HEK293 (cell line): ENCODE measurements at regions not wholly inside any gene's neighbourhood (a gene's known extent, or its start where the extent isn't known, plus 50 kb on each side); places are given as distances from the start of the nearest gene placed in this dataset.

Experiments
- ATF2 ChIP-seq: fragments of 450-650 bp; formaldehyde crosslinking; IDR thresholded peaks from 2 replicates; pipeline ENCODE4 v1.5.1; 2016; ENCODE audit warnings: missing biosample characterization, missing genetic modification characterization, low read depth
- CTCF ChIP-seq: fragments of 450-650 bp; formaldehyde crosslinking; IDR thresholded peaks from 2 replicates; pipeline ENCODE4 v1.5.1; 2016; ENCODE audit warnings: missing biosample characterization, missing genetic modification characterization
- SCRT2 ChIP-seq: fragments of 450-650 bp; formaldehyde crosslinking; IDR thresholded peaks from 2 replicates; pipeline ENCODE4 v1.5.1; 2016; ENCODE audit warnings: missing biosample characterization, missing genetic modification characterization
- YY1 ChIP-seq: fragments of 450-650 bp; formaldehyde crosslinking; IDR thresholded peaks from 2 replicates; pipeline ENCODE4 v1.5.1; 2018; ENCODE audit warnings: missing biosample characterization, missing genetic modification characterization
- ZBTB10 ChIP-seq: fragments of 450-650 bp; formaldehyde crosslinking; IDR thresholded peaks from 2 replicates; pipeline ENCODE4 v1.5.1; 2016; ENCODE audit warnings: missing biosample characterization, missing genetic modification characterization
- ZBTB11 ChIP-seq: fragments of 450-650 bp; formaldehyde crosslinking; conservative IDR thresholded peaks from 2 replicates; pipeline ENCODE4 v1.5.1; 2016; ENCODE audit warnings: low read depth, missing biosample characterization, missing genetic modification characterization
- ZNF121 ChIP-seq: fragments of 450-650 bp; formaldehyde crosslinking; IDR thresholded peaks from 2 replicates; pipeline ENCODE4 v1.5.1; 2016; ENCODE audit warnings: missing biosample characterization, missing genetic modification characterization
- ZNF138 ChIP-seq: fragments of 450-650 bp; formaldehyde crosslinking; IDR thresholded peaks from 2 replicates; pipeline ENCODE4 v1.5.1; 2016; ENCODE audit warnings: missing biosample characterization, missing genetic modification characterization, borderline replicate concordance
- ZNF174 ChIP-seq: fragments of 450-650 bp; formaldehyde crosslinking; IDR thresholded peaks from 2 replicates; pipeline ENCODE4 v1.5.0; 2017; ENCODE audit warnings: missing biosample characterization, mild to moderate bottlenecking, missing genetic modification characterization
- ZNF184 ChIP-seq: fragments of 450-650 bp; IDR thresholded peaks from 2 replicates; pipeline ENCODE4 v1.5.1; 2018; ENCODE audit warnings: missing biosample characterization, mild to moderate bottlenecking, missing genetic modification characterization
- ZNF23 ChIP-seq: fragments of 450-650 bp; formaldehyde crosslinking; IDR thresholded peaks from 2 replicates; pipeline ENCODE4 v1.5.1; 2016; ENCODE audit warnings: missing biosample characterization, missing genetic modification characterization, borderline replicate concordance
- ZNF24 ChIP-seq: fragments of 450-650 bp; formaldehyde crosslinking; IDR thresholded peaks from 2 replicates; pipeline ENCODE4 v1.5.1; 2016; ENCODE audit warnings: missing biosample characterization, missing genetic modification characterization
- ZNF416 ChIP-seq: fragments of 450-650 bp; formaldehyde crosslinking; IDR thresholded peaks from 2 replicates; pipeline ENCODE4 v1.5.1; 2016; ENCODE audit warnings: missing biosample characterization, missing genetic modification characterization
- ZNF843 ChIP-seq: fragments of 450-650 bp; formaldehyde crosslinking; IDR thresholded peaks from 2 replicates; pipeline ENCODE4 v1.5.1; 2016; ENCODE audit warnings: missing biosample characterization, missing genetic modification characterization

GRCh38 chr11:110376711-110377324, 52.9 kb upstream of the FDX1 start:
- no peak for TF ChIP-seq ZNF138
- no peak for TF ChIP-seq ZNF843
- TF ChIP-seq ZNF174 = no peak
- TF ChIP-seq ZNF24 (tag by site-specific recombination) = no peak
- TF ChIP-seq ZNF416 (tag by site-specific recombination) = no peak
- TF ChIP-seq SCRT2 (tag by site-specific recombination) = no peak
- TF ChIP-seq YY1 (tag by site-specific recombination) = no peak
- TF ChIP-seq ZBTB10 (tag by site-specific recombination) = no peak
- TF ChIP-seq ZNF23 = no peak
- TF ChIP-seq ATF2 = no peak
- no peak for TF ChIP-seq ZNF121 (tag by site-specific recombination)
- no peak for TF ChIP-seq ZNF184
- peak; percentile 37; the same call in 1 of the 2 replicates for TF ChIP-seq CTCF (tag by site-specific recombination)
- no peak for TF ChIP-seq ZBTB11
